ENCODE measurements at regions not wholly inside any gene's neighbourhood (a gene's known extent, or its start where the extent isn't known, plus 50 kb on each side); places are given as distances from the start of the nearest gene placed in this dataset.
A peak's percentile ranks its signal among the peaks of the same experiment; 100 is the strongest.

DNA sequence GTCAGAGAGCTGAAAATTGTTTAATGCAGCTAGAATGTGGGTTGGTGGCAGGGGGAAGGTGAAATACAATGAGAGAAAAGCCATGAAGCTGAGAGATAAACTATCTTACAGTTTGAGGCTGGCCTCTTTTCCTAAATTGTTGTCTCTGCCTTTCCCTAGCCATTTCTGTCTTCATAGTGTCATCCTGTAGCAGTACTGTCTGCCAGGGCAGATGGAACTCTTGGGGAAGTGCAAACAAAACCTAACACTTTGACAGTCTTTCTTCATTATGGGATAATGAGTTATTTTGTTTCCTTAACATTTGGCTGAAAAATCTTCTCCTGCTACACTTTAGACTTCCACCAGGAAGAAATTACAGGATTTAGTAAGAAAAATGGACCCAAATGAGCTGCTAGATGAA, 197.8 kb upstream of the ARX start:
- DNase-seq: no peak

DNA sequence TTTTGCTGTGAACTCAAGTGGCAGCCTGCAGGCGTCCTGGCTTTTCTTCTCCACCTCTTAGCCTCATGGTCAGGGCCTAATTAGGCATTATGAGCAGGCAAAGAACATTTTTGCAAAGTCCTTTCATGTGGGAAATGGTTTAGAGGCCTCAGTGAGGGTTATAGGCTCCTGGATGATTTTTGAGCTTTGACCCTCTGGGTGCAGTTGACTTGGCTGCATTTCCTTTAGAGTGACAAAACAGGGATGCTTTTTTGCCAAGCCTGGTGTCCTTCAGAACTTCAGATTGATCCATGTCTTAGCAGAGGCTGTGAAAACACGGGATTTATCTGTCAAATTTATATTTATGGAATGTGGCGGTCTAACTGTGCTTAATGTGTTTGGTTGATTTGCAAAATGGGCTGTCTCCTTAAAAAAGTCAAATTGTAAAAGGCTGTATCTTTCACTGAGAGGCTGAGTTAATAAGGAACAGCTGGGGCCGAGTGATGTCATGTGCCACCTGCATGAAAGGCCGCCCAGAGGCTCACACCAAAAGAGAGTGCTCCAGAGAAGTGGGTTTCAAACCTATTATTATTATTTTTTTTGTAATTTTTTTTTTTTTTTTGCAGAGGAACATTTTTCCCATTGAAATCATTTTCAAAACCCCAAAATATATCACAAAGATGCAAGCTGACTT, 192.2 kb upstream of the ARX start:
- DNase-seq: peak; percentile 1

DNA sequence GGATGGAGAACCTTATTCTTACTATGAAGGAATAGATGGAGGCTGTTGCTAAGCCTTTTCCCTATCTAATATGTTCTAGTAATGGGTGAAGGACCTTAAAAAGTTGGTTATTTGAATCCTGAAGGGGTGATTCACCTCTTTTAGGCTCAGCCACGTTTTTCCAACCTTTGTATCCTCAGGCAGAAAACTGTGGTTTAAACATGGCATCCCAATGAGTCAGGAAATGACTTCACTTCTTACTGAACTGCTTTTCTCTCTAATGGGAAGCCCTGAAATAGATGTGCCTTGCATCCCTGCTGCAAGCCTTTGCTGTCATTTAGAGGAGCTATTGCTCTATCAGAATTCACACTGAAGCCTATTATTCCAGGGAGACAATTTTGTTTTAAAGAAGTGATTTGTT, 191.0 kb upstream of the ARX start:
- DNase-seq: peak; percentile 60

DNA sequence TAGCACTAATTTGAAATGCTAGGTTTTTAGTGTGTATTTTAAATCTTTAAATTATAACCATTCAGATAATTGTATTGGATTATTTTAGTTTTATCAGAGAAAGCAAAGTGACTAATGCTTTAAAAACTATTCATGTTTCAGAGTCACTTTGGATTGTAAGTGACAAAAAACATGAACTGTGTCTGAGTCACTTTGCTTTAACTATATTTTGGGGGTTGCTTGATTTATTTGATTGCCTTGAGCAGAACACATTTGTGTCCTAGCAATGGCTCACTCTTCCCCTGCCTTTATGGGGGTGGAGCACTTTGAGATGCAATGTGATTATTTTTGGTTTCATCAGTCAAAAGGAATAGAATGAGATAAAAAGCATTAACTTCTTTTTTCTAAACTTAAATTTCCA, 188.4 kb upstream of the ARX start:
- peak; percentile 0 for DNase-seq

DNA sequence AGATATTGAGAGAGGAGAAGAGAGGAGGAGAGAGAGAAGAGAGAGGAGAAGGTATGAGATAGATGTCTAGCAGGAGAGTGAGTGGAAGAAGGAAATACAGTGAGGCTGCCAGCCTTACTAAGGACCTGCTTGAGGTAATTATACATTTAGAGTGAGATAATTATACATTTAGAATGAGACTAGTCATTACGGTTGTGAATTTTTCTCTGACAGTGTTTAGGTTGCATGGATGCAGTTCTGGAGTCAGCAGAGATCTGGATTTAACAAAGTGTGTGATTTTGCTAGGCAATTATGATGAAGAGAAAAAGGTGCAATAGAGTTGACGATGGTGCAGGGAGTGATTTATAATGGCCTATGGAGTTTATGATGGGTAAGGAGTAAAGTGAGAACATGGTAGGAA, 187.1 kb upstream of the ARX start:
- DNase-seq: no peak

DNA sequence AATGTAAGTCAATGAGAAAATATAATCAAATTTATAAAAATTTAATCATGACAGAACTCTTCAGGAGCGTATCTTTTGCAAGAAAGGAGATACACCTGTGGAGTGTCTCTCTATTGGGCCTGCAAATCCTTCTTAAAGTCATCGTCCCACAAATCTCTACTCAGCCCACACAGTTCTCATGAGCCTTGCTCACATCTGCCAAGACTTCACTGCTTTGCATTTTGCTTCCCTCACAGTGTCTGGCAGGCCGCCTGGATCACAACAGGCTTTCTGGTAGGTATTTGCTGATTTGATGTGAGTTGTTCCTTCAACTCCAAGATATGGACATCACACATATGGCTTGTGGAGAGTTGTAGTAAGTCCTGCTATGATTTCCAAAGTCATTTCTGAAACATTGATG, 183.1 kb upstream of the ARX start:
- DNase-seq: no peak

DNA sequence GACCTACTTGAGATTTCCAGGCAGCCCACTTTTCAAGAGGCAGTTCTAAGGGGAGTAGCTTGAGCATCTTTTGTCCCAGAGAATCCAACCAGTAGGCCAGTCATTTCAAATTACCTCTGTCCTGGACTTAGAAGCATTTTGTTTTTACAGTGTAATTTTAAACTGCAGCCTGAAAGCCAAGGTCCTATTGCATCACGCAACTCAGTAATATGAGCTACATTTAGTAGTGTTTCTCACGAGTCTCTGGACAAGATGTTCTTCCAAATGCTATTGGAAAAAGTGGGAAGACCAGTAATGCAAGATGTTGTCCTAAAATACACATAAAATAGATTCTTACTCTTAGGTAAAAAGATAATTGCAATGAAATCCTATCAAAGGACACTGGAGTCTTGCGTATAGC, 182.5 kb upstream of the ARX start:
- DNase-seq: no peak

DNA sequence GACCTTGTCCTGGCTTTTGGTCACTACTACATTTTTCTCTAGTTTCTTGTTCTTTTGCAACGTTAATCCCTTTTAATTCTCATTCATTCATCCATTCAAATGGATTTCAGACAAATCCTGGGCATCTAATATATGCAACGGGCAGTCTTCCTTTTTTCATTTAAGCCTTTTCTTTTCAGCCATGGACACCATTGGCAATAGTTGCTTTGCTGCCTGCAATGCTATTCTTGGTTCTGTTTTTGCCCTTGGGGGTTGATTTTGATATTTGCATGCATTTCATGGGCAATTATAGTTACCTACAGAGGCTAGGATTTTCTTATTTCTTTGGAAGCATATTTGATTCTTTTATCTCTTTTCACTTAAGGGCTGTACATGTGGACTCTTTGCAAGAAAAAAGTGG, 180.5 kb upstream of the ARX start:
- no peak for DNase-seq

DNA sequence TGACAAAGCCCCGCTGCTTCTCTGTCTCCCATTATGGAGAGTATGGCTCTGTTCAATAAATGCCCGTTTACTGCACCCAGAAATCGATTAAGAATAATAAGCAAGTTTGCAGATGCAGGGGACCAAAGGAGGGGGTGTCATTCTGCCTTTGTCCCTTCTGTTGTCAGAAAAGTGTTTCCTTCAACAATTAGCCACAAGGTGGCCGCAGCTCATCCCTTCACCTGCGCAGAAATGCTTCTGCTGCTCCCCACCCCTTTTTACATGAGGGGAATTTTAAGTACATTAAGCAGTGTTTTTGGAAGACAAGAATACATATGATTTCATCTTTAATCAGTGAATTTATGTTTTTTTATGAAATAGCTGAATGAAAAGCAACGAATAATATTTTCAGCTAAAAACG, 175.6 kb upstream of the ARX start:
- DNase-seq: no peak

DNA sequence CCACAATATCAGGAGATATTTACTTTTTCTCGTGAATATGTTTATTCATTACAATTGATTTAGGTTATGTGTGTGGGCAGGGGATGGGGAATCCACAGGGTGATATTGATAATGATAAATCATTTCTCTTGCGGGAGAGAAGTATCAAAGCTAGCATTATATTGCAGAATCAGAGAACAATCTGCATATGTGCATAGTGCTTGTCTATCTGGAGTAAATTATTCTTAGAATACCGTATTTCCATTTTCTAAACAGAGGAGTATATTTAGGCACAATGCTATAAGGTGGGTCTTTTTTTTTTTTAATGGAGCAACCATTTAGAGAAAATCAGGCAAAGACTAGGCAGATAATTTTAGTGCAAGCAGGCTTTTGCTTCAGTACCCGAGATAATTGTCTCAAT, 166.0 kb upstream of the ARX start:
- no peak for DNase-seq

DNA sequence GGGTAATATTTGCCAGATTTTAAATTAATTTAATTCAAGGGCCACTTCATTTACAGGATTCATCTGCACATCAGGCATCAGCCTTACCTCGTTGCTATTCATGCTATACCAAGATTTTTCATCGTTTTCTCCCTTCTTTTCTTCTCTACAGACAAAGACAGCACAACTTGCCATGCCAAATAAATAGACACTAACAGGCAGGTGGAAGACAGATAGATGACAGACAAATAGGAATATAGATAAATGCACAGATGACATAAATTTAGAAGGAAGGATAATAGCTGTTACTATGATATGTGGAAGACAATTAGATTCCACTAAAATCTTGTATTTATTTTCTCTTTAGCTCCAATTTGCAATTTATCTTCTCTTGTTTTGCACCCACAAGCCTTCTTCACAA, 164.5 kb upstream of the ARX start:
- DNase-seq: no peak

DNA sequence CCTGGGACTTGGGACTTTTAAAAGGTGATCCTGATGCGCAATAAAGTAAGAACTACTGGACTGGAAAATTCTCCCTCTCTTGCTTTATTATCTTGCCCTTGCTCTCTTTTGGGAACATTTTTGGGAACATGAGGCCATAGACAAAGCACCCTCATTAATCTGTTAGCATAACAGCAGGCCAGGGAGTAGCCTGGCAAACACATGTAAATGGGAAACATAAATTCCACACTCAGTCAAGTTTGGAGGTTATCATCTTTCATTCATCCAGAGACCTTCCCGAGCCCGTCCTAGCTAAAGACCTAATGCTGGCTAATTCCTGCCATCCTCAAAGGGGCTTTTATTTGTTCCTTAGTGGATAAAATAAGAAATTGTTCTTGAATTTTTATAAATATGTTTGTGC, 162.8 kb upstream of the ARX start:
- DNase-seq: no peak

DNA sequence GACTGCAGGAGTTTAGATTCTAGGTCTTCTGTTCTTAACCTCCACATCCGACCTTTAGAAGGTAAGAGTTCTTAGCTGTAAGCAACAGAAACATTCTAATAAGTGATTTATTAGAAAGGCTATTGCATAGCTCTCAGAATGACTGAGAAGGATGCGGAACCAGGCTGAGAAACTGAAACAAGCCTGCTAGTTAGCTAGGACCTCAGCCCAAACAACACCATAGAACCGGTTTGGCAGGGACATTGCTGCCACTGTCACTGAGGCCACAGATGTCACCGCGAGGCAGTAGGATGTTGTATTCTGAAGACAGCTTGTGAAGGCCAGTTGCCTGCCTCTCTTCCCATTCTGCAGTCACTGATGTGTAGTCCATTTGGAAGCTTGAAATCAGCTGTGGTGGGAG, 160.0 kb upstream of the ARX start:
- DNase-seq: no peak

DNA sequence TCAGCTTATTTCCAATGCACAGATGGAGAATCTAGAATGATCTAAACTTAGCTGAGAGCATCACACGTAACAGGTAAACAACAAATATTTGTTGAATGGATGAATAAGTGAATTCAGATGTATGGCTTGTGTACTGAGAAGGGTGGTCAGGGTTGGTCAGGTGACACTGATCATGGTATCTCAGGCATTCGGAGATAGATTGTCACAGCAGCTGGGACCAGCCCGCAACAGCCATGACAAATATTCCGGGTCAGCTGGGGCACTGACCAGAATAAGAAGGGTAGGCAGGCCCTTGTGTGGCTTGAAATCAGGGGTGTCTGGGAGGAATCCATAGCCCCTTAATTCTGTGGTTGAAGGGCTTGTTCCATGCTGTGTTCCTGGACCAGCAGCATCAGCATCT, 159.4 kb upstream of the ARX start:
- DNase-seq: no peak

DNA sequence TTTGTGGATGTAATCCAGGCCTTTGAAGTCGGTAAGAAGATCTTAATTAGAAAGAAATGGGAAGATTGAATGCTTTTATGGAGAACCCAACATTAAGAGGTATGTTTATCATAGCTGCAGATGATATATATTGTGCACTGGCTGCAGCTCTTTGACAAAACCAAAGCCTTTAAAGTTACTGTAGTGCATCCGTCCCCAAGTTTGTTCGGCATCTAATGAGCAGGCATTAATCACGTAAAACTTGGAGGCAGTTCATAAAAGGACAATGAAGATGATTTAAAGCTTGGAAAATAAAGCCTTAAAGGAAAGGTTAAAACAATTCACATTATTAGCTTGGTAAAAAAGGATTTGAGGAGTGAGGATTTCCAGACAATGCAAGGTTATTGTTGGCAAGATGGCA, 150.8 kb upstream of the ARX start:
- no peak for DNase-seq

DNA sequence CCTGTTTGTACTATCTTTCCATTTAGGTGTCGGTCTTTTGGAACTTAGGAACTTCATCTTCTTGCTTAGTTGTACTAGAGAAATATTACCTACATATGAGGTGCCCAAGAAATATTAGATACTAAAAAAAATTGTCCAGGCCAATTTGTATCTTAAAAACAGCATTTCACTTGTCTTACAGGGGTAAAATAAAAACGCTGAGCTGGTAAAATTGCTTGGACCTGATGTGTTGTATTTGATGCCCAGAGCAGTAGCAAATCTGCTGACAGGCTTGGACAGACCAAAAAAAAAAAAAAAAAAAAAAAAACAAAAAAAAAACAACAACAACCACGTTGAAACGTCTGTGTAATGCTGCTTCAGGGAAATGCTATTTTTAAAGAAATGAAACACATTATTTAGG, 150.4 kb upstream of the ARX start:
- DNase-seq: no peak

DNA sequence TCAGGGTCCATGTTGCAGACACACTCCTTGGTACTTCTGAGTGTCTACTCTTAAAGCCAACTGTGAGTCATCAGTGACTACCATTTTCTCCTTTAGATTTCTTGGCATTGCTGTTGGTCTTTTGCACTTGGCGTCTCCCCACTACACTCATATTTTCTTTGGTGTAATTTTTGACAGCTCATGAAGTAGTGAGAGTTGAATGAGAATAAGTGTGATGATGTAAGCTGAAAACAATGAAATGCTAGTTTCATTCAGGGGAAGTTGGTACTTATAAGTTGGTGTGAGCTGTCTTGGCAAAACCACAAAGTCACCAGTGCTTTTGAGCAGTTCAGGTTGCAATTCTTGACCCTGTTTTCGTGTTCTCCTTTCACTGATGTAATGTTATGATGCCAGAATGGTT, 142.9 kb upstream of the ARX start:
- DNase-seq: no peak

DNA sequence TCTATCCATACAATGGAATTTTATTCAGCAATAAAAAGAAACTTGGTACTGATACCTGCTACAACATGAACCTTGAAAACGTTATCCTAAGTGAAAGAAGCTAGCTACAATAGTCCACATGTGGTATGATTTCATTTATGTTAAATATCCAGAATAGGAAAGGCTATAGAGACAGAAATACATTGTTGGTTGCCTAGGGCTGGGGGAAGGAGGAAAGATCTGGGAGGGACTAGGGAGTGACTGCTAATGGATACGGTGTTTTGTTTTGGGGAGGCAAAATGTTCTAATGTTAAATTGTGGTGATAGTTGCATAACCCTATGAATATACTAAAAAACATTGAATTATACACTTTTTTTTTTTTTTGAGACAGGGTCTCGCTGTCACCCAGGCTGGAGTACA, 141.1 kb upstream of the ARX start:
- DNase-seq: no peak

DNA sequence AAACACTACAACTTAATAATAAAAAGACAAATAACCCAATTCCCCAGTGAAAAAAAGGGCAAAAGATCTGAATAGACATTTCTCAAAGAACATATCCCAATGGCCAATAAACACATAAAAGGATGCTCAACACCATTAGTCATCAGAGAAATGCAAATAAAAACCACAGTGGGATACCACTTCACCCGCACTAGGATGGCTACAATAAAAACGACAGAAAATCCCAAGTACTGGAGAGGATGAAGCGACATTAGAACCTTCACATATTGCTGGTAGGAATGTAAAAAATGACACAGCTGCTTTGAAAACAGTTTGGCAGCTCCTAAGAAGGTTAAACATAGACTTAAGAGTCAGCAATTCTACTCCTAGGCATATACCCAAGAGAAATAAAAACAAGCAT, 140.6 kb upstream of the ARX start:
- DNase-seq: peak; percentile 9

DNA sequence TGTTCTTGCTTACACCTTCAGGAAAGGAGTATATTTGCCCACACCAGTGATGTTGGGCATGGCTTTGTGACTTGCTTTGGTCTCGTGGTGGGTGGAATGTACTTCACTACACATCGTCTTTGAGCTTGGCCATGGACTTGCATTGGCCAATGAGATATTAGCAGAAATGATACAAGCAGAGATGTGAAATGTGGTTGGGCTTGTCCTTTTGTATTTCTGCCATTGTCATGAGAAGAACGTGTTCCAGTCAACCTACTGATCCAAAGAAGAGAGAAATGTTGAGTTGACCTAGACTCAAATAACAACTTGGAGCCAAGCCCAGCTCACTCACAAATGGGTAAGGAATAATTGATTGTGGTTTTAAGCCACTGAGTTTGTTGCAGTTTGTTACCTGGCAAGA, 138.4 kb upstream of the ARX start:
- no peak for DNase-seq

DNA sequence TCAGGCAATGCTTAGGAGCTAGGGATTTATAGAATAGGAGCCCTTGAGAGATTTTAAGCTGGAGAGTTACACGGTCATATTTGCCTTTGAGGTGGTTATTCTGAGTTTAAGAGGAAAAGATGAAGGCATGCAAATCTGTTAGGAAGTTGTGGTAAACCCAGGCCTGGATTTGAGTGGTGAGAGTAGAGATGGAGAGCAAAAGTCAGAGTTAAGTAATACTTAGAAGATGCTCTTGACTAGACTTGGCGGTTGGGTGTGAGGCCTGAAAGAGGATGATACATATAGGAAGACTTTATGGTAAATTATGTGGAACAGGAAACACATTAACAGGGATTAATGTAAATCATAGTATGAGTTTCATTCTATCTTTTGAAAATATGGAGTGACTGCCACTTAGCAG, 136.0 kb upstream of the ARX start:
- no peak for DNase-seq

DNA sequence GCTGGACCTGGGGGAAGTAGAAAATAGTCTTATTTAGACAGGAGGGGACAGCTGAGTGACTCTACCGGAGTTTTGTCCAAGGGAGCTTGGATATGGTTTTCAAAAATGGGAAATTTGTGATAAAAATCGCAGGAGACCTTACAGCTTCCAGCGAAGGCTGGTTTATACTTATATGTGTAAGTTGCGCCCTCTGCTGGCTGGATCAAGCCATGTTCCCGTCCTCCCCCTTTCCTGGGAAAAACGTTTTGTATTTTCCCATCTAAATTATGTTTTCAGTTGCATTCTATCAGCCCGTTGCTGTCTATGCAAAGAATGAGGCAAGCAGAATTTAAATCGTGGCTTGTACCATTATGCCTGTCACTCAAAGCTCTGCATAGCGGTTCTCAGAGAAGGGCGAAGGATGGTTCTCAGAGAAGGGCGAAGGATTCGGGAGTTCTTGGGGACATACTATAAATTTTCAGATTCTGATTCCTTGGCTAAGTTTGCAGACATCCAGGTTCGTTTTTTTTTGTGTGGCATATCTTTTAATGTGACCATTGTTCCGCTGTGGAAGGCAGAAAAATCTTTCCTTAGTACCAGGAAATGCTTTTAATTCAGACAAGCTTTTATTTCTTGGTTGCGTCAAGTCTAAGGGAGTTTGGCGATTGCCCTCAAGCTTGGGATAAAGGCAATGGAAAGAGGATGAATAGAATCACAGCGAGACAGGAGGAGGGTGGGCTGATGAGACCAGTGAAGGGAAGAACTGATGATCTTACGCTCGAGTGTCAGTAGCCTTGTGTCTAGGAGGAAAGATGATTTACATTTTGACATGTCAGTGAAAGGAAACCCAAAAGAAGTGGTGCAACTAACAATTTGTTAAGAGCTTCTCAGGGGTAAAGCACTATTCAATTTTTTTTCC, 128.5 kb upstream of the ARX start:
- DNase-seq: peak; percentile 42

DNA sequence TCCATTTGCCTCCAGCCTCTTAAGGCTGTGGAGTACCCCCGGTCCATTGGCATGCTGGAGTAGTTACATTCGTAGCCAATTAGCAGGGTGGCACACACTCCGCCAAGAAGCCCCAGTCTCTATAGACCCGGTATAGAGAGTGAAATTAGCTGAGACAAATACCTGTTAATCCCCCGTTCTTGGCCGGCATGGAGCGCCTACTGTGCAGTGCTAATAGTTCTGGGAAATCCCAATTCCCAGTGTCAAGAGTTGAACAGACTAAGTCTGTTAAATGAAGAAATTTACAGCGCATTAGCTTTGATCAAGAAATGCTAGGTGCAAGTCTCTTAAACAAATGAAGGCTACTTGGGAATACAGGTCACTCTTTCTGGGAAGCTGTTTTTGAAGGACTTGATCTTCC, 127.8 kb upstream of the ARX start:
- no peak for DNase-seq

DNA sequence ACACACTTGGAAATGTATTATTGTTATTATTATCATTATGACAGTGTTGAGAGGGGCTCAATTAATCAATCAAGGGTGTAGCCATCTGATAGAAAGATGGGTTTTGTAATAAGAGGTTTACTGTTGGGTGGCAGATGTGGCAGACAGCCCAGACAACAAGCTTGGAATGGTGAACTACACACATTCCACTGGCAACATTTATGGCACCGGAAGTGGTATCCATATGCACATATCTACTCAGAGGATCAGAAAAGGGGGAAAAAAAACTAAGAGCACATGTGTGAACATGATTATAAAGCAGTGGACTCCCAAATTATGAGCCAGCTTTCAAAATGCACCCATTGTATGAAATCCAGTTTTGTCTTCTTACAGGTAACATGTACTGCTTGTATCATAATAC, 125.9 kb upstream of the ARX start:
- no peak for DNase-seq

DNA sequence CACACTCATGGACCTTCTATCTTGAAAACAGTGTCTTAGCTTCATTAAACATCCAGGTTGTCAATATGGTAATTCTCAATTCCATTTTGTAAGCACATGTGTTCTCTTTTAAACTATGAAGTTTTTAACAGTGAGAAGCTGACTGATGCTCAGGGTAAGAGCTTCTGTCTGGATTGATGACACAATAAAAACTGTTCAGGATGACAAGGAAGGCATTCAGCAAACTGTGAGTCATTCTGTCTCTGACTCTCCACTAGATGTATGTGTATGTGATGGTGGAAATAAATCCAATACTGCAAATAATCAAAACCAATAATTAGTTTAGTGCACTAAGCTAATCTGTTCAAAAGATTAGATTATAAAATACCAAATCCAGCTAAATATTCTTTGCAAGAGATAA, 115.3 kb upstream of the ARX start:
- DNase-seq: no peak
